ENCODE measurements at regions not wholly inside any gene's neighbourhood (a gene's known extent, or its start where the extent isn't known, plus 50 kb on each side); places are given as distances from the start of the nearest gene placed in this dataset.
"Not testable (repeated sequence)": the region's sequence is repeated elsewhere in the genome, so short reads cannot be mapped to it uniquely, and the experiment has no call there.

DNA sequence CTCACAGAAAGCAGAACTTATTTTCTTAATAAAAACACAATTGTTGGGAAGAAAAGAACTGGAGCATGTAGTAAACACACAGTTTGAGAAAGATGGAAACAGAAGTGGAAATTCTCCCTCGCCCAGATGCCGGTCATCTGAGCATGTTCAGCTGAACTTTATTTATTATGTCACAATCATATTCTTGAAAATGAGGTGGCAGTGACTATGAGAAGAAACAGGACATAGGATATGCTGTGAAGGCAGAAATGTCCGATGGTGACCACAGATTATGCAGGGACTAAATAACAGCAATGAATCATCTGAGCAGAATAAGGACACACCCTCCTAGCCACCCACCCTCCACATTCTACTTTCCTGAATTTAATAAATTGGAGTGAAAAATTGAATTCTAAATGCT, 425.3 kb upstream of the NOX3 start:
- 40 to 41% methylated on average over 3 of the region's 3 CpGs for WGBS, 2 donors
- H3K27ac ChIP-seq (ENCODE audit: low read depth in 1 of 2, low read length in 1 of 2) = no peak overlapping the region
- peak; percentile 42 for ATAC-seq (ENCODE audit: insufficient read depth, low FRiP score)

DNA sequence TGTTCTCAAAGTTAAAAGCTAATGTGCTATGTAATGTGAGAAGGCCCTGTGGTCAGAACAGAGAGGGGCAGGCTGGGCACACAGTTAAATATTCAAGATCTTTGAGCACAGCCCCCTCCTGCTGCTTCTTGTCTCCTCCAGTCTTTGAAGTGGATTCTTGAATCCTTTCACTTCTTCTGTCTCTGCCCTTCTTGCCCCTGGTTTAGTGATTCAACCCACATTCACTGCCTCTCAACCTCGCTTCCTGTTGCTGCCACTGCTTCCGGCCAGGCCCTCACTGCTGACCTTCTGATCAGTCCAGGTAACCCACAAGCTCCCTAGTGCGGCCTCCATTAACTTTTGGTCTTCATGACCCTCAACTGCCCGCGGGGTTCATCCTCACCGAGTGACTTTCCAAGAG, 417.3 kb upstream of the NOX3 start:
- H3K4me1 ChIP-seq (ENCODE audit: control insufficient read depth in 5 of 5, insufficient read depth in 5 of 5, low read length in 5 of 5) = no peaks in the 10 kb centered on the region
- H3K36me3 ChIP-seq (ENCODE audit: control insufficient read depth in 4 of 4, insufficient read depth in 4 of 4, low read length in 4 of 4) = no peaks in the 10 kb centered on the region
- no peak overlapping the region for H3K4me3 ChIP-seq
- H3K27me3 ChIP-seq (ENCODE audit: control insufficient read depth in 3 of 3, insufficient read depth in 3 of 3, low read length in 2 of 3) = no peaks in the 10 kb centered on the region
- DNase-seq (no peak), ATAC-seq (ENCODE audit: insufficient read depth, low FRiP score) (no peak)
- TF ChIP-seq, protein P1, sequence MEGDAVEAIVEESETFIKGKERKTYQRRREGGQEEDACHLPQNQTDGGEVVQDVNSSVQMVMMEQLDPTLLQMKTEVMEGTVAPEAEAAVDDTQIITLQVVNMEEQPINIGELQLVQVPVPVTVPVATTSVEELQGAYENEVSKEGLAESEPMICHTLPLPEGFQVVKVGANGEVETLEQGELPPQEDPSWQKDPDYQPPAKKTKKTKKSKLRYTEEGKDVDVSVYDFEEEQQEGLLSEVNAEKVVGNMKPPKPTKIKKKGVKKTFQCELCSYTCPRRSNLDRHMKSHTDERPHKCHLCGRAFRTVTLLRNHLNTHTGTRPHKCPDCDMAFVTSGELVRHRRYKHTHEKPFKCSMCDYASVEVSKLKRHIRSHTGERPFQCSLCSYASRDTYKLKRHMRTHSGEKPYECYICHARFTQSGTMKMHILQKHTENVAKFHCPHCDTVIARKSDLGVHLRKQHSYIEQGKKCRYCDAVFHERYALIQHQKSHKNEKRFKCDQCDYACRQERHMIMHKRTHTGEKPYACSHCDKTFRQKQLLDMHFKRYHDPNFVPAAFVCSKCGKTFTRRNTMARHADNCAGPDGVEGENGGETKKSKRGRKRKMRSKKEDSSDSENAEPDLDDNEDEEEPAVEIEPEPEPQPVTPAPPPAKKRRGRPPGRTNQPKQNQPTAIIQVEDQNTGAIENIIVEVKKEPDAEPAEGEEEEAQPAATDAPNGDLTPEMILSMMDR (IDR thresholded peaks at IDR 0.05; ENCODE audit: control extremely low read depth, extremely low read depth) = no peak
- H3K27ac ChIP-seq (ENCODE audit: low read depth in 1 of 2, low read length in 1 of 2) = no peak overlapping the region
- H3K9ac ChIP-seq (ENCODE audit: insufficient read depth in 1 of 2, low read length in 2 of 2) = no peak overlapping the region
- no peaks in the 10 kb centered on the region for H3K9me3 ChIP-seq (ENCODE audit: control insufficient read depth in 4 of 4, insufficient read depth in 3 of 4, low read length in 3 of 4)
- 76 to 79% methylated on average over 6 of the region's 6 CpGs for WGBS, 2 donors

More for the DNA sequence above, 425.3 kb upstream of the NOX3 start:
- peak in 2 of 3 donors; percentile 63 to 80 for DNase-seq
- no peaks in the 10 kb centered on the region for H3K36me3 ChIP-seq (ENCODE audit: control insufficient read depth in 4 of 4, insufficient read depth in 4 of 4, low read length in 4 of 4)
- H3K4me3 ChIP-seq = no peak overlapping the region
- H3K27me3 ChIP-seq (ENCODE audit: control insufficient read depth in 3 of 3, insufficient read depth in 3 of 3, low read length in 2 of 3) = no peaks in the 10 kb centered on the region
- no peaks in the 10 kb centered on the region for H3K9me3 ChIP-seq (ENCODE audit: control insufficient read depth in 4 of 4, insufficient read depth in 3 of 4, low read length in 3 of 4)
- no peak overlapping the region for H3K9ac ChIP-seq (ENCODE audit: insufficient read depth in 1 of 2, low read length in 2 of 2)
- TF ChIP-seq, protein P1 (IDR thresholded peaks at IDR 0.05; ENCODE audit: control extremely low read depth, extremely low read depth) = no peak
- H3K4me1 ChIP-seq (ENCODE audit: control insufficient read depth in 5 of 5, insufficient read depth in 5 of 5, low read length in 5 of 5) = peaks cover 0 to 50% (median 21%) of the 10 kb centered on the region in 5 donors

DNA sequence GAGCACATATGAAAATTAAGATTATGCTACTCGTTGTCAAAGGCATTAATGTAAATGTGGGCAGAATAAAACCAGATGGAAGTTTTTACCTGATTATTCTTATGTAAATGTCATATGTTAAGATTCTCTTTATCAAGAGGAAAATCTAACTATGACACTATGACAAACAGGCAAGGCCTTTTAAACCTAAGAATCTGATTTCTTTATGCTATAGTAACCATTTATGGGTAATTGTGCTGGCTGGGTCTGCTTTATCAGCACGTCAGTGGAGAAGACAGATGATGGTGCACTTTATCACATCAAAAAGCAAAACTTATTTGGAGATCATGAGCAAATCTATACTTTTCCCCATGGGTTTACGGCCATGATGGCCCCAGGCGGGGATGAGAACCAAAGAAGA, 412.0 kb upstream of the NOX3 start:
- DNase-seq = no peak
- peaks cover 0 to 4% (median 1%) of the 10 kb centered on the region in 4 donors for H3K9me3 ChIP-seq (ENCODE audit: control insufficient read depth in 4 of 4, insufficient read depth in 3 of 4, low read length in 3 of 4)
- WGBS, 2 donors = 93 to 95% methylated on average over 4 of the region's 4 CpGs

DNA sequence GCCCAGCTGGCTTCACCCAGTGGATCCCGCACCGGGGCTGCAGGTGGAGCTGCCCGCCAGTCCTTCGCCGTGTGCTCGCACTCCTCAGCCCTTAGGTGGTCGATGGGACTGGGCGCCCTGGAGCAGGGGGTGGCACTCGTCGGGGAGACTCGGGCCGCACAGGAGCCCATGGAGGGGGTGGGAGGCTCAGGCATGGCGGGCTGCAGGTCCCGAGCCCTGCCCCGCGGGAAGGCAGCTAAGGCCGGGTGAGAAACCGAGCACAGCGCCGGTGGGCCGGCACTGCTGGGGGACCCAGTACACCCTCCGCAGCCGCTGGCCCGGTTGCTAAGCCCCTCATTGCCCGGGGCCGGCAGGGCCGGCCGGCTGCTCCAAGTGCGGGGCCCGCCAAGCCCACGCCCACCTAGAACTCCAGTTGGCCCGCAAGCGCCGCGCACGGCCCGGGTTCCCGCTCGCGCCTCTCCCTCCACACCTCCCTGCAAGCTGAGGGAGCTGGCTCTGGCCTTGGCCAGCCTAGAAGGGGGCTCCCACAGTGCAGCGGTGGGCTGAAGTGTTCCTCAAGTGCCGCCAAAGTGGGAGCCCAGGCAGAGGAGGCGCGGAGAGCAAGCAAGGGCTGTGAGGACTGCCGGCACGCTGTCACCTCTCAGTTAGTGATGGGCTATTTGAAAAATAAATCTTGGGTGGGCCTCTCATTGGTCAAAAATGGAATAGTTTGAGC, 411.2 kb upstream of the NOX3 start:
- DNase-seq = not testable (repeated sequence)

More for the DNA sequence above, 412.0 kb upstream of the NOX3 start:
- TF ChIP-seq, protein P1 (IDR thresholded peaks at IDR 0.05; ENCODE audit: control extremely low read depth, extremely low read depth) = no peak
- Histone ChIP-seq H3K36me3 (ENCODE audit: control insufficient read depth in 4 of 4, insufficient read depth in 4 of 4, low read length in 4 of 4) (no peaks in the 10 kb centered on the region), H3K27me3 (ENCODE audit: control insufficient read depth in 3 of 3, insufficient read depth in 3 of 3, low read length in 2 of 3) (no peaks in the 10 kb centered on the region), H3K4me3 (no peak overlapping the region), H3K4me1 (ENCODE audit: control insufficient read depth in 5 of 5, insufficient read depth in 5 of 5, low read length in 5 of 5) (no peaks in the 10 kb centered on the region), H3K27ac (ENCODE audit: low read depth in 1 of 2, low read length in 1 of 2) (no peak overlapping the region), H3K9ac (ENCODE audit: insufficient read depth in 1 of 2, low read length in 2 of 2) (no peak overlapping the region)
- ATAC-seq (ENCODE audit: insufficient read depth, low FRiP score) = no peak

More for the DNA sequence above, 411.2 kb upstream of the NOX3 start:
- H3K9me3 ChIP-seq (ENCODE audit: control insufficient read depth in 4 of 4, insufficient read depth in 3 of 4, low read length in 3 of 4); H3K27me3 ChIP-seq (ENCODE audit: control insufficient read depth in 3 of 3, insufficient read depth in 3 of 3, low read length in 2 of 3); ATAC-seq (ENCODE audit: insufficient read depth, low FRiP score); H3K36me3 ChIP-seq (ENCODE audit: control insufficient read depth in 4 of 4, insufficient read depth in 4 of 4, low read length in 4 of 4); H3K4me3 ChIP-seq; H3K4me1 ChIP-seq (ENCODE audit: control insufficient read depth in 5 of 5, insufficient read depth in 5 of 5, low read length in 5 of 5); H3K27ac ChIP-seq (ENCODE audit: low read depth in 1 of 2, low read length in 1 of 2); H3K9ac ChIP-seq (ENCODE audit: insufficient read depth in 1 of 2, low read length in 2 of 2): not testable (repeated sequence)
- WGBS, 2 donors = 93 to 98% methylated on average over 41 to 46 of the region's 46 CpGs
